ENCODE measurements at regions not wholly inside any gene's neighbourhood (a gene's known extent, or its start where the extent isn't known, plus 50 kb on each side); places are given as distances from the start of the nearest gene placed in this dataset.
"Not testable (repeated sequence)": the region's sequence is repeated elsewhere in the genome, so short reads cannot be mapped to it uniquely, and the experiment has no call there.

DNA sequence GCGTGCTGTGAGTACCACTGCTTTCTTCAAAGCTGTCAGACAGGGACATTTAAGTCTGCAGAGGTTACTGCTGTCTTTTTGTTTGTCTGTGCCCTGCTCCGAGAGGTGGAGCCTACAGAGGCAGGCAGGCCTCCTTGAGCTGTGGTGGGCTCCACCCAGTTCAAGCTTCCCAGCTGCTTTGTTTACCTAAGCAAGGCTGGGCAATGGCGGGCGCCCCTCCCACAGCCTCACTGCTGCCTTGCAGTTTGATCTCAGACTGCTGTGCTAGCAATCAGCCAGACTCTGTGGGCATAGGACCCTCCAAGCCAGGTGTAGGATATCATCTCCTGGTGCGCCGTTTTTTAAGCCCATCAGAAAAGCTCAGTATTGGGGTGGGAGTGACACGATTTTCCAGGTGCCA is 374.5 kb downstream of the TFAP2B start:
- intact Hi-C loops (cut with DNase I); DNase-seq; ATAC-seq: not testable (repeated sequence)

DNA sequence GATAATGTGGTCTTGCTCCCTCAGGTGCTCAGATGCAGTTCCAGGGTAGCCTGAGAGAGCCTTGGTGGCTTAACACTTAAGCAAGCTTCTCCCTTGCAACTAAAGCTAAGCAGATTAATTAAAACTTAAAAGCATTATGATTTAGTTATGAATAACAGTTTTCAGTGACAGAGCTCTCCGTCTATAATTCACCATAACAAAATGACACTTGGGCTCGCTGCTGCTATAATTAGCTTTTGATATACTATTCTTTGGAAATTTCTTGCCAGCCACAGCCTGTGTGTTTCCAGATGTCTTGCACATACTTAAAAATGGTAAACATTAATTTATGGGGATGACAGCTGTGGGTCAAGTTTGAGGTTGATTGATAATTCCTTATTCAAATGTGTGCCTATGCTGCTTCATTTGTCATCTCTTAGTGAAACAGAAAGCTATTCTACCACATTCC is 380.5 kb downstream of the TFAP2B start:
- intact Hi-C loops (cut with DNase I) = no loop called here
- no peak for ATAC-seq

DNA sequence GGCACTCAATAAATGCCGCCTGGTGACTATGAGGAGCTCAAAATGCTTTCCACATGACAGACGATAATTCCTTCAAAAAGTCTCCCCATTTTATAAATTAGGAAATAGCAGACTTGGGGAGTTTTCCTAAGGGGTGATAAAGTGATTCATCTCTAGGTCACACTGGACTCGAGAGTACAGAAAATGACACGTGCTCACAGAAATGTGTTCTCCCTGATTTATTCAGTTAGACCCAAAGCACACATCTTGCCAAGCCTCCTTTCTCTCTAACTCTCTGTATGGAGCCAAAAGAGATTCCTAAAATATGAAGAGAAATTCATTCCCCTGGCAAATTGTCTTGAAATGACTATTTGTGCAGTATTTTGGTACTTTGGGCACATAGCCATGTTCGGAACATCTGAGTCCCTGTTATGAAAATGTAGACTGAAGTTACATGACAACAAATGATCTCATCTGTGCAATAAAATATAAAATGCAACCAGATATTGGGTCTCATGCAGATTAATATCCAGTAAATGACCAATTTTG is 381.1 kb downstream of the TFAP2B start:
- intact Hi-C loops (cut with DNase I) = no loop called here
- ATAC-seq (no peak), DNase-seq (no peak)

More for the DNA sequence above, 380.5 kb downstream of the TFAP2B start:
- no peak for DNase-seq

DNA sequence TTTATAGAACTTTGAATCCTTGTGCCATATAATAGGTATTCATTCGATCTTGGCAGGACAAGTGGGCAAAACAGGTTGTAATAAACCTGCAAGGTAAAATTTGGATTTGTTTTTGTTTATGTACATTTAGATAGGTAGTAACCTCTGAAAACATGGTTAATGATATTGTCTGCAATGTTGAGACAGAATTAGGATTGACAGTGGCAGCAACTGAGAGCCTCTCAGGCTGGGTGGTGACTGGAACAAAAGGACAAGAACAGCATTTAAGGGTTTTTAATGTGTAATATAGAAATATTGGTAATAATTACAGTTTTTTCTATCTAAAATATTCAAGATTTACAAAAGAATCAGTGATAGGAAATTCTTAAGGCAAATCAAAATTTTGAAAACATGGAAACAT is 382.0 kb downstream of the TFAP2B start:
- DNase-seq (no peak), ATAC-seq (no peak)
- intact Hi-C loops (cut with DNase I) = no loop called here

DNA sequence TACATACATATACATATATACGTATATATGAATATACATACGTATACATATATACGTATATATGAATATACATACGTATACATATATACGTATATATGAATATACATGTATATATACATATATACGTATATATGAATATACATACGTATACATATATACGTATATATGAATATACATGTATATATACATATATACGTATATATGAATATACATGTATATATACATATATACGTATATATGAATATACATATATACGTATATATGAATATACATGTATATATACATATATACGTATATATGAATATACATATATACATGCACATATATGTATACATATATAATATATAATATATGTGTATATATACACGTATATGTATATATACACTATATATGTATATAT is 384.0 kb downstream of the TFAP2B start:
- ATAC-seq; DNase-seq; intact Hi-C loops (cut with DNase I): not testable (repeated sequence)

DNA sequence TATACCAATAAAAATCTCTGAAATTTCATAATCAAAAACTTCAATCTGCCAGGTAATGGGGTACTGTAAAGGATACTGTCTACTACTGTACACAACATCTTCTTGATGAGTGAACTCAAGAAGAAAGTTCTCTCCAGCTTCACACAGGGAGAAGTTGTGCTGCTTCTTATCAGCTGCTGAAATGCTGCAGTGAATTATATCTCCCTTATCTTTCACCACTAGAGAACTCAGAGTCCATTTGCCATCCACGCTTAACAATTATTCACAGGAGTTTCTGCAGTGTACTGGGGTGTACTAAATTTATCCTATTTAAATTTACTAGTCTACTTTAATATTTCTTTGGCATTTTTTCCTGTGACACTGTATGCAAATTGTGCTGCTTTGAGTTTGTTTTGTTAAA is 384.8 kb downstream of the TFAP2B start:
- intact Hi-C loops (cut with DNase I) = no loop called here

DNA sequence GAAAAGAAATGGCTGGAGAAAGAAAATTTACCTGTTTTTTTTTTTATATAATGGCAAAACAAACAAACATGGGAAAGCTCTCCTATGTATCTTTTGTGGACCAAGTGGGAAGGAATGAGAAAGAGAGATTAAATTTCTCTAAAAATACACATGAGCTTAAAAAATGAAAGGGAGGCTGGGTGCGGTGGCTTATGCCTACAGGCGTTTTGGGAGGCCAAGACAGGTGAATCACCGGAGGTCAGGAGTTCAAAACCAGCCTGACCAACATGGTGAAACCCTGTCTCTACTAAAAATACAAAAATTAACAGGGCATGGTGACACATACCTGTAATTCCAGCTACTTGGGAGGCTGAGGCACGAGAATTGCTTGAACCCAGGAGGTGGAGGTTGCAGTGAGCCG is 388.0 kb downstream of the TFAP2B start:
- ATAC-seq; DNase-seq; intact Hi-C loops (cut with DNase I): not testable (repeated sequence)

More for the DNA sequence above, 384.8 kb downstream of the TFAP2B start:
- DNase-seq (no peak), ATAC-seq (no peak)

DNA sequence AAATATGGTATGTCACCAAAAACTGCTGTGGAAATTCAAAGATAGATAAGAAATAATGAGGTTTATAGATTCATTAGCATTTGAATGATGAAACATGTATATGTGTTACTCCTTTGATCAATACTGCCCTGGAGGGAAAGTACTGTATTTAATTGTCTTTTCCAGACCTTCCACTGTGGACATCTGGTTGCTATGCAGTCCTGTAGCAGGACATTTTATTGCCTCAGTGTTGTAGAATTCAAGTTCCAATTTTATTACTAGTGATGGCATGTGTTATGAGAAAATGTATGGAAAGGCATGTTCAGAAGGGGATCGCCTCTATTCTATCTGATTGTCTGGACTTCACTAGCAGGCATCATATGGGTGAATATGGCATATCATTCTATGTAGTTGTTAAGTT is 391.0 kb downstream of the TFAP2B start:
- no peak for ATAC-seq
- intact Hi-C loops (cut with DNase I) = no loop called here
- no peak for DNase-seq

DNA sequence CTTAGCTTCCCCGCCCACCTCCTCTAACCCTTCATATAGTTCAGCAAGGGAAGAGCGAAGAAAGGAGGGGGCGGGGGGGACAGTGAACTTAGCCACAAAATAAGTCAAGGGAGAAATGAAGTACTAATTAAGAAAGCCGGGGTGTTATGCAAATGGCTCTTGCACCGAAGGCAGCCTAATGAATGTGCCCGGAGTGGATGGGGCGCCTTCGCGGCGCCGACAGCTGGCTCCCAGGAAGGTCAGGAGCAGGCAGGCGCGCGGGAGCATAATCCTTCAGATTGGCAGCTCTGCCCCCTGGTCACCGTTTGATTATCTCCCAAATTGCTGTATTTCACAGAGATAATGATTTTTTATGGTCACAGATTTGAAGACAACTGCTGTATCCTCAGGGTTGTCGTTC is 395.1 kb downstream of the TFAP2B start:
- no peak for ATAC-seq
- no peak for DNase-seq
- intact Hi-C loops (cut with DNase I) = no loop called here

DNA sequence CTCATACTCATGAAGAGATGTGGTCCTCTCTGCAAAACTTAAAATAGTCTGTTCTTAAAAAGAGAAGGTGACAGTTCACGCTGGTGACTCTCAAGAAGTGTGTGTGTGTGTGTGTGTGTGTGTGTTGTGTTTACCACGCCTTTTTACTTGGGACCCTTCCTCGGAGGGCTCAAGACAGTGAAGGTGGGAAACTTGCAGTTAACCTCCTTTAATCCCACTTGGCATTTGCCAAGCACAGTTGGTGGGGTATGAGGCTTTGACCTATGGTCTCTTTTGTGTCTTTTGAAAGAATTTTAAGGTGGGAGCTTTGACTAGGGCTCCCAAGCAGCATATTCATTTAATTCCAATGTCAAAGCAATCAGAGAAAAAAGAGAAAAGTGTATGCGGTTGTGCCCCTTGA is 395.8 kb downstream of the TFAP2B start:
- DNase-seq (no peak), ATAC-seq (no peak)
- intact Hi-C loops (cut with DNase I) = no loop called here

DNA sequence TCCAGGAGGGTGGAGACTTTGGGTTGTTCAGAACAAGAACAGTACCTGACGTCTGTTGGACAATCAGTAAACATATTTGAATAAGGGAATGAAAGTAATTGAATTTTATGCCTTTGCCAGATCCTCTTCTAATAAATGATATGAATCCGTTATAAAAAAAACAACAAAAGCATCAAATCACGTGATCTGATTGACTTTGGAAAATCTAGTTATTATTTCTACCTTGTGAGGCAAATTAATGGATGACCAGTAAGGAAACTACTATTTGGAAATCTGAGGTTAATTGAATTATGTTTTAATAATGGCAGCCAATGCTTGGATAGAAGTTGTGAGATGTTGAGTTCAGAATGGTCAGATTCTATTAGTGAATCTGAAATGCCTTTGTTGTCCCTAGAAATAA is 399.5 kb downstream of the TFAP2B start:
- DNase-seq (no peak), ATAC-seq (no peak)
- intact Hi-C loops (cut with DNase I) = no loop called here

DNA sequence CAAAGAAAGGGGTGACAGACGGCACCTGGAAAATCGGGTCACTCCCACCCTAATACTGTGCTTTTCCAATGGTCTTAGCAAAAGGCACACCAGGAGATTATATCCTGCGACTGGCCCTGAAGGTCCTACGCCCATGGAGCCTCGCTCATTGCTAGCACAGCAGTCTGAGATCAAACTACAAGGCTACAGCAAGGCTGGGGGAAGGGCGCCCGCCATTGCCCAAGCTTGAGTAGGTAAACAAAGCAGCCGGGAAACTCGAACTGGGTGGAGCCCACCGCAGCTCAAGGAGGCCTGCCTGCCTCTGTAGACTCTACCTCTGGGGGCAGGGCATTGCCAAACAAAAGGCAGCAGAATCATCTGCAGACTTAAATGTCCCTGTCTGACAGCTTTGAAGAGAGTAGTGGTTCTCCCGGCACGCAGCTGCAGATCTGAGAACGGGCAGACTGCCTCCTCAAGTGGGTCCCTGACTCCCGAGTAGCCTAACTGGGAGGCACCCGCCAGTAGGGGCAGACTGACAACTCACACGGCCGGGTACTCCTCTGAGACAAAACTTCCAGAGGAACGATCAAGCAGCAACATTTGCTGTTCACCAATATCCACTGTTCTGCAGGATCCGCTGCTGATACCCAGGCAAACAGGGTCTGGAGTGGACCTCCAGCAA is 406.0 kb downstream of the TFAP2B start:
- DNase-seq; intact Hi-C loops (cut with DNase I); ATAC-seq: not testable (repeated sequence)

DNA sequence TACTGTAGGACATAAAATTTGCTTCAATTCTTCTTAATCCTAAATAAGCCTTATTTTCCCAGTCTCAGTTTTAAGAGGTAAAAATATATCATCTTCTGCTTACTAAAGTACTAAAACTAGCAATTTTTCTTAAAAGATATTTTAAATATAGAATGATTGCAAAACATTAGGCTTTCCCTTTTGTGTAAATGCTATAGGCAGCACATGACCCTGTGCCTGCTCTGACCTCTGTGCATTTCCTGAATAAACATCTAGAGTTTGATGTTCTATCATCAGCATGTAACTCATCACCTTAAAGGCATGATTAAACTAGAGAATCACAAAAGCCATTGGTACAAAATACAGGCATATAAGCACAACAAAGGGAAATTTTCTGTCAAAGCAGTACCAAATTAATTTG is 422.7 kb downstream of the TFAP2B start:
- DNase-seq (no peak), ATAC-seq (no peak)
- intact Hi-C loops (cut with DNase I) = no loop called here

DNA sequence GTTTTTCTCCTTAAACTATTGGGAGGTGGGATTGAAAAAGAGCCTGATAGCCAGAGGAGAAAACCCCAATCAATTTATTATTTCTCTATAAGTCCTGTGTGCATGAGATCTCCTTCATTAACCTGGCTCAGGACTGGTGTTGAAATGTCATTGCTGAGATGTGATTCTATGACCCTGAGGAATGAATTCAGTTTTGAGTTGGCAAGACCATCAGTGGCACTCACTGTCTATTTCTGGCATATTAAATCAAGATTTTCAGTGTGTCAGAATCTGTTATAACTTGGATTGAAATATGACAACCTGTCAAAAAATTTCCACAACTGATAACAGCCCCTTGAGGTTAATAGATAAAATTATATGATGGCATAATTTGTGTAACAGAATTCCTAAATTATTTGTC is 431.1 kb downstream of the TFAP2B start:
- no peak for DNase-seq
- ATAC-seq = peak in 1 of 2 donors; percentile 53
- intact Hi-C loops (cut with DNase I) = no loop called here

DNA sequence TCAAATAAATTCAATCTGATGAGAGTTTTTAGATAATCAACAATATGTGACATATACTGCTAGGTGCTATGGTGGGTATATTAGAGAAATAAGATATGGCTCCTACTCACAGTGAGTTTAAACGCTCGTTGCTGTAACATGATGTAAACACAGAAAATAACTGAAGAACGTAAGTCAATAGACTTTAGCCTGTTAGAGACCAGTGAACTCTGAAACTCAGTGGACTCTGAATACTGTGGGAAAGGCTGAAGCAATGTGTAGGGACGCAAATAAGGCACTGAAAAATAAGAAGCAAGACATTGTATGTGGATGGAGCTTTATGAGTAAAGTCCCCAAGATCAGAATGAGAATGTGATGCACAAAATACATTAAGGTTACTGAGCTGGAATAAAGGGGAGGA is 431.6 kb downstream of the TFAP2B start:
- ATAC-seq = no peak

DNA sequence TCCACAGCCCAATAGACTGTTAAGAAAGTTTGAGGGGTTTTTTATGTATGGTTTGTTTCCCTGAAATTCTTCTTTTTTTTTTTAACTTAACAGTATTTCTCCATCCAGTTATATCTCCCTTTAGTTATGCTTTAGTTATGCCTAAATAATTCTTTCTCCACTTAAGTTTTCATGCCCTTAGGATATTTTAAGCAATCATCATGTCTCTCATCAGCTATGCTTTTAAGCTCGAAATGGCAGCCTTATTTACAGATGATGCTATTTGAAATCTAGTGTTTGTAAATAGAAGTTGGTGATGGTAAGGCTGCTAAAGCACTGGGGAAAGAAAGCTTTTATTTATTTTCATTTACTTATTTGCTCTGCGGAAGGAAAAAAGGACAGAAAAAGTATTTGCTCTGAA is 439.3 kb downstream of the TFAP2B start:
- ATAC-seq (no peak), DNase-seq (no peak)
- intact Hi-C loops (cut with DNase I) = no loop called here

More for the DNA sequence above, 431.6 kb downstream of the TFAP2B start:
- intact Hi-C loops (cut with DNase I) = no loop called here
- DNase-seq = no peak

DNA sequence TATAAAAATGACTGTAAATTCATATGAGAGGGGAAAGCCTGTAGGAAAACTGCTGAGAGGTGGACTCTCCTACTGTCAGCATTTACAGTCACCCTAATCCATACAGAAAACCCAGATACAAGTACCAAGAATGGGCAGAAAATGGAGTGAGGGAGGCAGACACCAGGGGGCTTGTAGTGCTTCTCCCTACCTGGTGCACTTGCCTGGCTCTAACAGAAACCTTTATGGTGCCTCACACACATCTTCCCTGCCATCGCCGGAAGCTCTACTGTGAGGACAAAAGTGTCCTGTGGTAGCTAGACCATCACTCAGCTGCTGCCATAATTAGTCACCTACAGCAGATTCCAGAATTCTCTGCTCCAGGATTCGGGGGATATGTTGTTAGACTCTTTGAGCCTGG is 441.3 kb downstream of the TFAP2B start:
- no peak for DNase-seq
- ATAC-seq = no peak
- intact Hi-C loops (cut with DNase I) = no loop called here

DNA sequence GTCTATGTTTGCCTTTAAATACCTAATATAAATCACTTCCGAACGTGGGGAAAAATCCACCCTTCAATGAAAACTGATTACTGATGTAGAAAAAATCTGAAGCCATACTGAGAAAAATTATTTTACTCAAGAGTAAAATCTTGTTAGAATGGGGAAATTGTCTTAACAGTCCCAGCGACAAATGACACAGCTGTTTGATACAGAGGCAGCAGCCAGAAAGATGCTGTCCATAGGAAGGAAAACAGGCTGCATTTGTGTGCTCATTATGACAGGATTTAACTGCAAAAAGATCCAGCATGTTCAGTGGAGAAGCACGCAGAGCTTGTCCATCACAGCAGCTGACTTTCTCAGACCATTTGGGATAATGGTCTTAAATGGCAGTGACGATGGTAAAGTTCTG is 443.0 kb downstream of the TFAP2B start:
- ATAC-seq = no peak
- intact Hi-C loops (cut with DNase I) = no loop called here
- DNase-seq = no peak

DNA sequence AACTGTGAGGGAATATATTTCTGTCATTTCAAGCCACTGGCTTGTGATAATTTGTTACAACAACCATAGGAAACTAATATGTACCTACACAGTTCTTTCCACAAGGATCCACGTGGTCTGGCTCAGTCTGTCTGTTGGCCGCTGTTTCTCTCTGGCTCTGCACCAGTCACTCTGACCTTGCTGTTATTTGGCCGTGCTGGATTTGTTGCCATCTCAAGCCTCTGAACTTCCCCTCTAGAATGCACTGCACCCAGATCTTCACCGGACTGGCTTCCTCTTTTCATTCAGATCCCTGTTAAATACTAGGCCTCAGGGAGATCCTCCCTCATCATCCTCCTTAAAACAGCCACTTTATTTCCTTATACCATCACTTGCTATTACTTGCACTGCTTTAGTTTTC is 446.8 kb downstream of the TFAP2B start:
- ATAC-seq = peak; percentile 58 to 67
- DNase-seq = no peak
- intact Hi-C loops (cut with DNase I) = no loop called here

DNA sequence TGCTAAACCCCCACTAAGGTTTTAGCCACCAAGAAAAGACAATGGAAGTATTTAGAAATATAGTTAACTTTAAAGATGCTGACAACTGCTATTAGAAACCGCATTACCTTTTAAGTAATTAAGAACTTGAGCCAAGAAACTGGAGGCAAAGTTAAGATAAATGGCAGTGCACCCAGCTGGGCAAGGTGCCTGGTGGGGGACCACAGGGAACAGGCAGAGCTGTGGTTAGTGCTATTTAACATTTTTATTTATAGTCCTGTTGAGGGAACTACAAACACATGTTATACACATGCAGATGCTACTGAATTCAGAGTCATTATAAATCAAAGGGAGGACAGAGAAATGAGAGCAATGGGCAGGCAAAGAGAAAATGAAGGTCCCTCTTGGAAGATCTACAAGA is 447.9 kb downstream of the TFAP2B start:
- intact Hi-C loops (cut with DNase I) = no loop called here
- no peak for DNase-seq
- no peak for ATAC-seq

DNA sequence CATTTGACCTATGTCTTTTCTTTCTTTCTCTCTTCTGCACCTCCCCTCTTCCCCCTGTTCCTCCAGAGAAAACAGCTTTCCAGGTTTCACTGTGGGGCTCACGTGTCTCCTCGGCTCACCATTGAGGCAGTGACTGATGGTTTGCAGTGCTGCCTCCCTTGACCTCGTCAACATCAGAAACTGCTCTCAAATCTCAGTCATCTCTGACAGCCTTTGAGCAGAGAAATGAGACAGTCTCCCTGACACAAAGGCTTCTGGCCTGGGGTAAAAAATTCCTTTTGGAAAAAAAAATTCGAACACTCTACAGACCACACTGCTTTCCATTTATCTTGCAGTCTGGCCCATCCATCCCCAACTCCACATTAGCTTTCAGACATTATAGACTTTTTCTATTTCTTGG is 450.0 kb downstream of the TFAP2B start:
- DNase-seq = no peak
- intact Hi-C loops (cut with DNase I) = no loop called here
- ATAC-seq = no peak
